ENCODE measurements at regions not wholly inside any gene's neighbourhood (a gene's known extent, or its start where the extent isn't known, plus 50 kb on each side); places are given as distances from the start of the nearest gene placed in this dataset.
"Not testable (repeated sequence)": the region's sequence is repeated elsewhere in the genome, so short reads cannot be mapped to it uniquely, and the experiment has no call there.

DNA sequence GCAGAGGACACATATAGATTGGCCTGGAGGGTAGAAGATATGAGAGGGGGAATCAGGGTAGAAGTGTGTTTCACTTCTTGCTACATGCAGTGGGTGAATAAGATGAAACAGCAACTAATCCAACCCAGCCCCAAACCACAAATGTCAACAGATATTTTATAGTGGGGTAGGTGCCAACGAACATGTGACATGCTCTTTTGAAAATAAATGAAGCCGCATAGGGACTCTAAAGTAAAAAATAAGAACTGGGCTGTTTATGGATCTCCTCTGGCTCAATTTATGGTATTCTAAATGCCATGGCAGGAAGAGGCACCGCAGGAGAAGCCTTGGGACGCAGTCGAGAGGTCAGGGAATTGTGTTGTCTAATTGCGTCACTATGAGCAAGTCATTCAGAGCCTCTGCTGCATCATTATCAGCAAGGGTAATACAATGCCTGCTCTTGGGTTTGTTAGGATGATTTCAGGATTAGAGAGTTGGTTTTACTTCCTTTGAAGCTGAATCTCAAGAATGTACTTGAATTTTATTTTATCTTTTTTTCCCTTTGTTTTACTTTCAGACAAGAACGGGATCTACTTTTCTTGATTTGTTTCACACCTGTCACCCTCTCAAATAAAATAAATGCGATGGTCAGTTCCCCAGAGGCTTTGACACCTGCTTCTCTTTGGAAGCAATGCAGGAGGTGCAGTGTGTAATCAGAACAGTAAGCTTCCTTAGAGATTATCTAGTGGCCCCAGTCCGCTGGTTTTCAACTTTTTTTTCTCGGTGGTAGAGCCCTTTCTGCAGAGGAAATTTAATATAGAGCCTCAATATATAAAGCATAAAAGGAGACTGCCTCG is 375.6 kb upstream of the CLINT1 start:
- no peak for DNase-seq

DNA sequence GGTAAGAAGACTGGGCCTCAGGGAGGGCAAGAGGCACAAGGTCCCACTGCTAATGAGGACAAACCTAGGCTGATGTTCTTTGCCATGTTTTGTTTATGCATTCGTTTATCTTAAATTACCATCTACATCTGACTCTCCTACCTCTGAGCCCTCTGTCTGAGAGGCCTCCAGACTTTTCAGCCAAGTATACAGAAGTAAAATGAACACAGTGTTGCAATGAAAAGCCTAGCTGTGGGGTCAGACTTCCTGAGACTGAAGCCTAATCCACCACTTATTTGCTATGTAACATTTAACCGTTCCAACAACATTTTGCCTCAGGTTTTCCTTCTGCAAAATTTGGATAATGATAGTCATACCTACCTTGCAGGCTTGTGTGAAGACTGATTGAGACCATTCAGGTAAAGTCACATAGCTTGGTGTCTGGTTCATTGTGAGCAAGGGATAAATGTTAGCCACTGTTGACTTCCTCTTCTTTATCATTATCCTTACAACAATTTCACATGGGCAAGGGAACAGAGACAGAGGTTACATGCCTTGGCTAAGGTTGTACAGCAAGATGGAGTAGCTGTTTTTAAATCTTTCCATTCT is 374.9 kb upstream of the CLINT1 start:
- DNase-seq, result no peak

DNA sequence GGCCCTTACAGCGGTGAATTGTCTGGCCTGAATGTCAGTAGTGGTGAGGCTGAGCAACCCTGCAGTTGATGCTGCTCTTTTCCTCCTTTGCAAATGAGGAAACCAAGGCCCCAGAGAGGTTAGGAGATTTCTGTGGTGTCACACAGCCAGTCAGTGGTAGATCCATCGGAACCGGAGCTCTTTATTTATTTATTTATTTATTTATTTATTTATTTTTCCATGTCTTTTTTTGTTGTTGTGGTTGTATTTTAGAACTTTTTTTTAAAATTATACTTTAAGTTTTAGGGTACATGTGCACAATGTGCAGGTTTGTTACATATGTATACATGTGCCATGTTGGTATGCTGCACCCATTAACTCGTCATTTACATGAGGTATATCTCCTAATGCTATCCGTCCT is 368.4 kb upstream of the CLINT1 start:
- not testable (repeated sequence) for DNase-seq

DNA sequence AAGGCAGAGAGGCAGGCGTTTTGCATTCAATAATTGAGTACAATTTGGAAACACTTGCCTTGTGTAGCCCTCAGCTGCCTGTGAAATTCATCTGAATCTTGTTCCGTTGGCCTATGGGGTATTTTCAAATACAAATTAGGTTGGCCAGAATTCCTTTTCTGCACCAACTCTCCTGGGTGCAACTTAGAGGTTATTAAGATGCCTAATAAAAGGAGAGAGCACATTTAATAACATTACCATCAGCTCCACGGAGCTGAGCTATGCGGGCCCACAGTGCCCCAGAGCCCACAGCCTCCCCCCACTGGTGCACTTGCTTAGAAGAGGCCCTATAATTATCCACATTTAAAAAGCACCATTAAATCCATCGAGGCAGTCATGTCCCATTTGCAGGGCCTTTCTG is 367.6 kb upstream of the CLINT1 start:
- no peak for DNase-seq

DNA sequence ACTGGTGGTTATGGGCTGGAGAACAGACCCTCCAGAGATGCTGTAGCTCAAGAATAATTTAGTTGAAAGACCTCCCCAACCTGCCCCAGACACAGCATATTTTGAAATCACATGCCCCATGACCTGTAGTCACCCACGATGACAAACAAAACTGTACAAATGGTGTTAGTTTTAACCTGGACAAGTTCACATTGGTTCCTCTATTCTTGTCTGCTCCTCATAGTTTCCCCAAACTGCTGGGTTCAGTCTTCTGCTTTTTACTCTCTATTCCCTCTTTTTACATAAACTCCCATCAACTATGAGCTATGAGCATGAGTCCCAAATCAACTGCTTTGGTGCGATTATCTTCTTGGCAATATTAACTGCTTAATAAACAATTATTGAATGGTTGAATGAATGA is 365.3 kb upstream of the CLINT1 start:
- DNase-seq, result no peak

DNA sequence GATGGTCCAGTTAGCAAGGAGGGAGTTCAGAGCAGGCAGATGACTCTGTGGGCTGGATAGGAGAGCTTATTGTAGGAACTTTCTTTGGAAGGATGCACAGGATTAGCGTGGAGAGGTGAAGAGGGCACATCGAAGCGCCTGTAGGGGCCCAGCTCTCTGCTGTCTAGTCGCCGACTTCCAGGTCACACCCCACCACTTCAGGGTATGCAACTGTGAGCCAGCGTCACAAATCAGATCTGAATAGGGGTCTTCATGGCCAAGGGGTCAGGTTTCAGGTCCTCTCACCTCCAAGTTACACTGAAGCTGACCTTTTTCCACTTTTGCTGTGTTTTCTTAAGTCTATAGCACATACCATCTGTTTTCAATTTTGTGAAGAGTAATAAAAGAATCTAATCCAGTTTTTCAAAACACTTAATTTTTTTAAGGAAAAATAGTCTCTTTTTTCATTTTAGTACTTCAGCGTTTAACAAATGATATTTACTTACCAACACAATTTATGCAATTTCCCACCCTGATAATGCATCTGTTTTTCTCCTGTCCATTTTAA is 364.2 kb upstream of the CLINT1 start:
- DNase-seq, result no peak

DNA sequence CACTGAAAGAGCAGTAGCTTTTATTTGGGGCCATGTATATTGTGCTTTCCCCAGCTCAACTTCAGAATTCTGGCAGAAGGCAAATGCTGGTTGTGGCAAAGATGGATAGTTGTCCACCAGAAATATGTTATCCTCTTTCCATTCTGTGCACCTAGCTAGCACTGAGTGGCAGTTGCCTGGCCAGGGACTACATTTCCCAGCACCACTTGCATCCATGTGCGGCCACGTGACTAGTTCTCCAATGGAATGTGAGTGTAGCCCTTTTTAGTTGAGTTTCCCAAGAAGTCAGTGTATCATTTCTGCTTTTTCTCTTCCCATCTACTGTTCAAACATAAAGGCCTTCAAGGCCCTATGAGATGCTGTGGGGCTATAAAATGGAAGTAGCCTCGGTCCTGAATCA is 354.0 kb upstream of the CLINT1 start:
- no peak for DNase-seq

DNA sequence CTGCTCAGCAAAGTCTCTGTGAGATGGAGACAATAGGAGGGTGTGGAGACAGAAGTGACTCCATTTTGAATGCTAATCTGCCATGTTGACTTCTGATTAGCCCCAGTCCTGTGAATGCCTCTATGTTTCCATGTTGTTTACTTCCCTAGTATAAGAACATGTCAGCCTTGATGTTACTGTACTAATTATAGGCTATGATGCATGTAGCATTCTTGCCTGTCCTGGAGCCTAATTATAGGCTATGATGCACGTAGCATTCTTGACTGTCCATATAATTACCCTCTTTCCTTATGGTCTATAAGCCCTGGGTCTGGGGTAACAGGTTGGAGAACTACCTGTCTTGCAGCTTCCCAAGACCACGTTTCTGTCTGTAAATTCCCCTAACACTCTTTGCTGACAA is 353.3 kb upstream of the CLINT1 start:
- DNase-seq, result no peak

DNA sequence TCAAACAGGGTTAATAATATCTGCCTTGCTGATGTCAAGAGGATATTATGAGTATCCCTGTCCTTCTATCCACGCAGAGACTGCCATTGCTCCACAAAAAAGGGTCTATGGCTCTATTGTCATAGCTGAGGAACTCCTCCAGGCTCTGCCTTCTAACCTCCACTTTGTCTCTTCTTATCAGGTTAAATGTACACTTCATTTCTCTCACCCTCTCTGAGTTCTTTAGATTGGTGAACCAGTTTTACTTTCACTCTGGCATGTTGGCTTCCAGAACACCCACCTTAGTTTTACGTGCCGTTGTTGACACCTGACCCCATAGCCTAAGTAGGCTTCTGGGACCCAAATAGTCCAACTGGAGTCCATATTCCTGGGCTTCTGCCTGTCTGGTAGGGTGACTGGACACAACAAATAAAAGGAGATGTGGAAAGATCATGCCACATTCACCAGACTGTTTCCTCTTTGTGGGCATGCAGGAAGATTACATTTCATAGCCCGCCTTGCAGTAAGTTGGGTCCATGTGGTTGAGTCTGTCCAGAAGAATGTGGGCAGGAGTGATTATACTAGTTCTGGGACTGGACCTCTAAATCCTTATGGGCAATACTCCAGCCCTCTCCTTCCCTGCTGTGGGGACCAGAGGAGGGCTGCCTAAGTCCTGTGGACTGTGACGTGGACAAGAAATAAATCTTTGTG is 350.4 kb upstream of the CLINT1 start:
- DNase-seq, result no peak

DNA sequence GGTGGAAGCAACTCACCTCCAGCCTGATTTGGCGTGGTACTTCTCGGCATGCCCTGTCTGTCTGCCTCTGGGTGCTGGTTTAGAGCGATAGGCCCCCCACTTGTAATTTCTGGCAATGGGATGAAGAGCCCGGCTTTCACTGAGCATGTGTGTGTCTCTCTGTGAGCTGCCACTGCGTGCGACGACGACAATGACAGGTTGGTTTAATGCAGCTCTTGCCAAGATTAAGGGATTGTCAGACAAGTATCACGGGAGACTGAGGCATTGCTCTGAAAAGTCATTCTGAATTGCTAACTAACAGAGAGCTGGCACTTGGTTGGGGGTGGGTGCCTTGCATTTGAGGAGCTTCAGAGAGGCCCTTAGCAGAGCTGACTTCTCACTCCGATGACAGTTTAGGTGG is 348.8 kb upstream of the CLINT1 start:
- DNase-seq, result no peak

DNA sequence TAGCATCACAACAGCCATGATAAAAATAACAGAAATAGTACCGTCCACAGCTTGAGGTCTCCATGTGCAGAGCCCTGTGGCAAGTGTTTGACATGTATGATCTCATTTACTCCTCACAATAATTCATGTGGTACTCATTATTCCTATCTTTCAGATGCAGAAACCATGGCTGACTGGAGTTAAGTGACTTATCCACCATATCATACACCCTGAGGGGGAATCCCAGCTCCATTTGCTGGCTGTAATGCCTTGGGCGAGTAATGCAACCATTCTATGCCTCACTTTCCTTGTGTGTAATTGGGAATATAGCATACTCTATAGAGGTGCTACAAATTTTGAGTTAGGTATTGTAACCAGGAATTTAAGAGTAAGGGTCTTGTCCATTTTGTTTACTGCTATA is 347.0 kb upstream of the CLINT1 start:
- no peak for DNase-seq

DNA sequence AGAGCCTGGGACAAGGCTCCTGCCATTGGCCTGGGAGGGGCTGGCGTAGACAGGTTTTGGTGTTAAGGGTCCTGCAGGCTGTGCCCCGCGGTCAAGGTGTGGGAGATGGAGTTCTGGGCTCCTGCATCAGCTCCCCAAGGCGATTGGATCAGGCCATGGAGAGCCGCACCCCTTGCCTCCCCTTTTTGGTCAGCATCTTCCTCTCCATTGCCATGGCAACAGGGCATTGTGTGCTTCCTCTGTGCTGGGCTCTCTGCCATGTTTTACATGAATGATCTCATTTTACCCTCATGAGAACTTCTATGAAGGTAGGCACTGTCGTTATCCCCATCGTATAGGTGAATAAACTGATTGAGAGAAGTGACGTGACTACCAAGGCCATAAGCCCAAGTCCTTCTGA is 344.3 kb upstream of the CLINT1 start:
- DNase-seq, result no peak

DNA sequence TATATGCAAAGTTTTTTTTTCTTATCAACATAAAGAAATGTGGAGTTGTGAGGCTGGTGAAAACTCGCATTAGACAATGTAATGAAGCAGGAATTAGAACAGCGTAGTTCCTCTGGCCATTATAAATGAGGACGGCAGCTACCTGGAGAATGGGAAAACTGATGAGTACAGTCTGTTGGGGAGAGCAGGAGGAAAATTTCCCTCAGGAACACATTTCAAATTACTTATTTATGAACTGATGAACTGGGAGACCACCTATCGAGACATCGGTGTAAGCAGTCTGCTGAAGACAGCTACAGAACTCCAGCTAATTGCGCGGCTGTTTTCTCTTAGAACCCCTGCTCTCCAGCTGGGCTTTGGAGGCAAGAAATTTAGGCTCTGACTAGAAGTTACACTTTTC is 343.9 kb upstream of the CLINT1 start:
- no peak for DNase-seq

DNA sequence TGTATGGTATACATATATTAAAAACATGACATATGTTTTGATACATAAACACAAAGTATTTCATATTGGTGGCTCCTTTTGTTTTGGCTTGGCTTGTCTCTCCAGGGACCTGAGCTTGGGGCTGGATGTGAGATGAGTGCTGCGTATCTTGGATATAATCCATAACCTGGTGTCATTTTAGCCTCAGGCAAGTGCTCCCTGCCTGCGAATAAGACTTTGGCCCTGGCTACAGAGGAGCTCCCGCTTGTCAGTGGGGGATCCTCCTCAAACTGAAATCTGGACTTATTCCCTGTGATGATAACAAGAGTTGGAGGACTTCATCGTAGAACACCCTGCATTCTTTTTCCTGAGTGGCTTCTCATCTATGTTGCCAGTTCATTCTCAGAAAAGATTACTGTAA is 341.7 kb upstream of the CLINT1 start:
- DNase-seq, result no peak

DNA sequence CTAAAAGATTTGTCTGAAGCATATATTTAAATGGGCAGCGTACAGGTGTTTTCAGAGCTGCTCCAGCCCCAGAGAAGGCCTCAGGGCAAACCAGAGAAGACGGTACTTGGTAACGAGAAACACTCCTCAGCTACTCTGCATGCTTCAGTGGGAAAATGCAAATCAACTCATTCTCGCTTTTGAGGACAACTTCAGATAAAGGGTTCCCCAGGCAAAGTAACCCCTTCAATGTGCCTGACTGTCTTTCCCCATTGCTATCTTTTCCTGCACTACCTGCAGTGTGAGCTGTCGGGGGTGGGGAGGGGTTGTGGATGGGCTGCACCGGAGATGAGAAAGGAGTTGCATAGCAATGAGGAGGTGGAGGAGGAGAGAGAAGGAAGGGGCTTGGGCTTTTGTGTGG is 339.7 kb upstream of the CLINT1 start:
- DNase-seq, result no peak

DNA sequence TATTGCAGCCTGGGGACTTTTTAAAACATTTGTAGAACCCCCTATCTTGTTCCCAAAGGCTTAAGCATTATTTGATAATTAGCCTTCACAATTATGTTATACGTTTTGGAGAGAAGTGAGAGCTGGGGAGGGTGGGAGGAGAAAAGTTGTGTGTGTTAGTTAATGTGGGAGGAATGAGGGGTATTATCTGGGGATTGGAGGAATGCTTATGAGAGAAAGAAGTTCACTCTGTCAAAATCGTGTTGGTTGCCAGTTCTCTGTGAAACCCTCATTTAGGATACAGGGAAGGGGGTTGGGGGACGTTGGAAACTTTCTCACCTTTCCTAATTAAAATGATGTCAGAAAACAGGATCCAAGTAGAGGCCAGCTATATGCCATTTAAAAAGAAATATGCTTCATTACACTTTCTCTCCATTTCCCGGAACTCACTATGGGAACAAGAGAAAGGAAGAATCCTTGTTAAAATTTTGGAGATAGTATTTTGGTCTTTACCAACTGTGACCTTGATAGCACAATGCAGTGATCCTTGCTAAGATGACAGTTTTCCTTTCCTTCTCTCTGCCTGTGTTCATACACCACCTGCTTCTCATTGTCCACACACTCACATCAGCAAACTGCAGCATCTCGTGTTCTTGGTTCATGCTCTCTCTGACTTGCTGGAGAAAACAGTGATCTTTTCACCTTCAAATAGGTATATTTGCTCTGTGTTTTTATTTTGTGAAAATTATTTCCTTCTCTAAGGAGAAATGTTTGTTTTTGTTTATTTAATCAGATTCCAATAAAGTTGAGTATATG is 336.7 kb upstream of the CLINT1 start:
- no peak for DNase-seq

DNA sequence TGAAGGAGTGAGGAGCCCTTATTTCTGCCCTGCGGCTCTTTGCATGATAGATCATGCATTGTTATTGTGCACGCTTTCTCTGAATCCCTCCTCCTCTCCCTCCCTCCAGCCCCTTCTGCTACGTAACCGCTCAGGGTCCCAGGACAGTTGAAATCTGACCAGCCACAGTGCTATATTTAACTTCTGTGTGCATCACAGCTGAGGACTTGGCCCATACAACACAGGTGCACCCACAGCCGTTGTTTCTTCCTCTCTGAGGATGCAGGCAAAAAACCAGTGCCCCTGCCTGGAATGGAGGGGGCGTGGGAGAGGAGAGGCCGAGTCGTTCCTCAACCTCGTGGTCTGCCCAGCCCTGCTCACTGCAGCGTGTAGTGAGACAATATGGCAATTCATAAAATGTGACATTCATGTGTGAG is 335.6 kb upstream of the CLINT1 start:
- DNase-seq, result no peak

DNA sequence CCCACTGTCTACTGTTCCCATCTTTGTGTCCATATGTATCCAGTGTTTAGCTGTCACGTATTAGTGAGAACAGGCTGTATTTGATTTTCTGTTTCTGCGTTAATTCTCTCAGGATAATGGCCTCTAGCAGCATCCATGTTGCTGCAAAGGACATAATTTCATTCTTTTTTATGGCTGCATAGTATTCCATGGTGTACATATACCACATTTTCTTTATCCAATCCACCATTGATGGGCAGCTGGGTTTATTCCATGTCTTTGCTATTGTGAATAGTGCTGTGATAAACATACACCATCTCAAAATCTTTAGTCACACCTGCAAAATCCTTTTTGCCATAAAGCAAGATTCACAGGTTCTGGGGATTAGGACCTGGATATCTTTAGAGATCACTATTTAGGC is 334.4 kb upstream of the CLINT1 start:
- DNase-seq, result not testable (repeated sequence)

DNA sequence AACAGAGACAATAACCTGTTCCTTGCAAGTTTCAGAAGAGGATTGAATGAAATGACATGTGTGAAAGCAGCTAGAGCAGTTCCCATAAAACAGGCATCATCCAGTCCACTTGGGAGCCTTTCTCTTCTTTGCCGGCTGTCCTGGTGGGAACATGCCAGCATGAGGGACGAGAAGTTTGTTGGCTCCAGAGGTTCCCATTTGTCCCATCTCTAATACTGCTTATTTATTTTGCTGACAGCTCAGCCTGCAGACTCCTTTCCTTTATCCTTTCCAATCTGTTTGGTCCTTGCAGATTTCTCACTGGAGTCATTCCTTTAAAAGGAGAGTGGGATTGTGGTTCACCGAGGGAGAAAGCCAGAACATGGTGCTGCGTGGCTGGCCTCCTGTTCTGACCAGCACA is 321.5 kb upstream of the CLINT1 start:
- no peak for DNase-seq

DNA sequence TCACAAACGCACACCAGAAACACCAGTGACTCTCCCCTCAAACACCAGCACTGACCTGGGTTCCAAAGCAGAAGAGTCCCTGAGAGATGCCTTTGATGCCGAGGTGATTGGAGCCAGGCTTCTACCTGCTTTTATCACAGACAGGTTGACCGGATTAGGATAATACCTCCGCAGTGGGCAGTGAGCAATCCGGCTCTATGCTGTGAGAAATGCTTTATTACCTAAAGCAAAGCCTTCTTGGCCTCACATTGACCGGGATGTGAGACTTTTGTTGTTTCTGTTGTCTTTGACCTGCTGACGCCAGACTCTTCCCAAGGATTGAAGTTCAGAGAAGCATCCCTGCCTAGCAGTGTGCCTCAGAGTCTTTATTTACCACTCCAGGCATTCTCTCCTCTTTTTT is 320.3 kb upstream of the CLINT1 start:
- no peak for DNase-seq

DNA sequence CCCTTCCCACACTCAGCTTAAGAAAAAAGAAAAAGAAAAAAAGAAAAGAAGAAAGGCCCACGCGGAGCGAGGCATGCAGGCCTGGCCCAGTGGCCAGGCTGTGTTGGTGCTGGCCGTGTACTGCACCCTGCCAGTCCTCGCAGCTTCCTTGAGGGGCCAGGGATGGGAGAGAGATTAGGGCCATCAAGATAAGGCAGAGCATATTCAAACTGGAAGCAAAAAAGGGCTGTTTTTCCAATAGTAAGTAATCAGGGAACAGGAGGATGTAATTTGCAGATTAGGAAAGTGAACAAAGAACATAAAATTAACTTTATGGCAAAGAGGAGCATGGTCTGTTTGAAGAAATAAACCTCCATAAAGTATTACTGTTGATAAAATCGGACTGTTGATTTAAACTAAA is 319.6 kb upstream of the CLINT1 start:
- DNase-seq, result no peak

DNA sequence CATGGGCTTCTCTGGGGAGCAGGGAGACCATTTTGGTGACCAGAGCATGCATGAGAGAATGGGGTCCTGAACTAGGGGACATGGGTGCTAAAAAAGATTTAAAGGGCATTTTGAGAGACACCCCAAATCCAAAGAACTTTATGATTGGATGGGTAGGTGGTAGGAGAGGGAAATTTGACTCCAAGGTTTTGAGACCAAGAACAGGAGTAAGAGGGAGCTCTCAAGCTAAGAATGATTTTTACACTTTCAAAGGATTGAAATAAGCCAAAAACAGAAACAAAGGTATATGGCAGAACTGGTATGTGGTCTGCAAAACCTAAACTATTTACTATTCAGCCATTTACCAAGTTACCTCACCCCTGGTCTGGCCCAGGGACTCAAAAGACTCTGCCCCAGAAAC is 318.2 kb upstream of the CLINT1 start:
- no peak for DNase-seq

DNA sequence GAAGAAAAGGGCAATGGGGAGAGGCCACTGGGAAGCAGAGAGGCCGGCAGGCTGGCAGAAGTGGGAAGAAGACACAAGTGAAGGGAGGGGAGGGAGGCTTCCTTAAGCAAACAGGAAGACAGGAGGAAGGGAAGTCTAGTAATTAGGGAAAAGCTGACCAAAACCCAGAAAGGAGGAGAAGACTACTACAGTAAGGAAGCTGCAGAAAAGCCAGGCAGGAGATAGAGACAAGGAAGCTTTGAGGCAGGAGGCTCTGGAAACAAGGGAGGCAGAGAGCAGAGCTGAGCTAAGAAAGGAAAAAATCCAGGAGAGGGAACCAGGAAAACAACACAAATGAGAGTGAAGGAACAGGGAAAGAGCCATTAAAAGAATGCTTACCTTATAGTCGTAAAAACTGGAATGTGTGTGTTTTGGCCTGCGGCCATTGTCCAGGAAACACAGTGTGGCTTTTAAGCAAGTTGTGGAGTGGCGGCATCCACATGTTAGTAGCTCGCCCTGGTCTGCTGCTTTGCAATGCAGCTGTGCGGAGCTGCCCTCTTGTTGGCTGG is 317.1 kb upstream of the CLINT1 start:
- DNase-seq, result no peak

Data from activated T-cell treated with anti-CD3 and anti-CD28 coated beads for 4 hours (primary cell).